ENCODE measurements at regions not wholly inside any gene's neighbourhood (a gene's known extent, or its start where the extent isn't known, plus 50 kb on each side); places are given as distances from the start of the nearest gene placed in this dataset.

GRCh38 chr16:51967646-51968045 is 579.3 kb downstream of the TOX3 start:
- no peak overlapping the region for H3K4me3 ChIP-seq (ENCODE audit: low read depth, low read length)
- TF ChIP-seq, protein P1, sequence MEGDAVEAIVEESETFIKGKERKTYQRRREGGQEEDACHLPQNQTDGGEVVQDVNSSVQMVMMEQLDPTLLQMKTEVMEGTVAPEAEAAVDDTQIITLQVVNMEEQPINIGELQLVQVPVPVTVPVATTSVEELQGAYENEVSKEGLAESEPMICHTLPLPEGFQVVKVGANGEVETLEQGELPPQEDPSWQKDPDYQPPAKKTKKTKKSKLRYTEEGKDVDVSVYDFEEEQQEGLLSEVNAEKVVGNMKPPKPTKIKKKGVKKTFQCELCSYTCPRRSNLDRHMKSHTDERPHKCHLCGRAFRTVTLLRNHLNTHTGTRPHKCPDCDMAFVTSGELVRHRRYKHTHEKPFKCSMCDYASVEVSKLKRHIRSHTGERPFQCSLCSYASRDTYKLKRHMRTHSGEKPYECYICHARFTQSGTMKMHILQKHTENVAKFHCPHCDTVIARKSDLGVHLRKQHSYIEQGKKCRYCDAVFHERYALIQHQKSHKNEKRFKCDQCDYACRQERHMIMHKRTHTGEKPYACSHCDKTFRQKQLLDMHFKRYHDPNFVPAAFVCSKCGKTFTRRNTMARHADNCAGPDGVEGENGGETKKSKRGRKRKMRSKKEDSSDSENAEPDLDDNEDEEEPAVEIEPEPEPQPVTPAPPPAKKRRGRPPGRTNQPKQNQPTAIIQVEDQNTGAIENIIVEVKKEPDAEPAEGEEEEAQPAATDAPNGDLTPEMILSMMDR (IDR thresholded peaks at IDR 0.05; ENCODE audit: insufficient read depth, low read length) = no peak
- DNase-seq (ENCODE audit: low read depth) = no peak

GRCh38 chr16:51960931-51961330 is 586.0 kb downstream of the TOX3 start:
- TF ChIP-seq, protein P1 (IDR thresholded peaks at IDR 0.05; ENCODE audit: insufficient read depth, low read length) = no peak
- no peak overlapping the region for H3K4me3 ChIP-seq (ENCODE audit: low read depth, low read length)
- no peak for DNase-seq (ENCODE audit: low read depth)

- H3K4me3 ChIP-seq (ENCODE audit: low read depth, low read length) = no peak overlapping the region
- DNase-seq (ENCODE audit: low read depth) = no peak
- TF ChIP-seq, protein P1 (IDR thresholded peaks at IDR 0.05; ENCODE audit: insufficient read depth, low read length) = no peak
Observed at GRCh38 chr16:51953286-51953985, 593.5 kb downstream of the TOX3 start.

GRCh38 chr16:51952500-51952899 is 594.4 kb downstream of the TOX3 start:
- DNase-seq (ENCODE audit: low read depth) = no peak
- TF ChIP-seq, protein P1 (IDR thresholded peaks at IDR 0.05; ENCODE audit: insufficient read depth, low read length) = no peak

GRCh38 chr16:51951668-51952298 is 595.2 kb downstream of the TOX3 start:
- no peak overlapping the region for H3K4me3 ChIP-seq (ENCODE audit: low read depth, low read length)
- no peak for DNase-seq (ENCODE audit: low read depth)
- TF ChIP-seq, protein P1 (IDR thresholded peaks at IDR 0.05; ENCODE audit: insufficient read depth, low read length) = no peak

More at GRCh38 chr16:51952500-51952899, 594.4 kb downstream of the TOX3 start:
- H3K4me3 ChIP-seq (ENCODE audit: low read depth, low read length) = no peak overlapping the region

DNA sequence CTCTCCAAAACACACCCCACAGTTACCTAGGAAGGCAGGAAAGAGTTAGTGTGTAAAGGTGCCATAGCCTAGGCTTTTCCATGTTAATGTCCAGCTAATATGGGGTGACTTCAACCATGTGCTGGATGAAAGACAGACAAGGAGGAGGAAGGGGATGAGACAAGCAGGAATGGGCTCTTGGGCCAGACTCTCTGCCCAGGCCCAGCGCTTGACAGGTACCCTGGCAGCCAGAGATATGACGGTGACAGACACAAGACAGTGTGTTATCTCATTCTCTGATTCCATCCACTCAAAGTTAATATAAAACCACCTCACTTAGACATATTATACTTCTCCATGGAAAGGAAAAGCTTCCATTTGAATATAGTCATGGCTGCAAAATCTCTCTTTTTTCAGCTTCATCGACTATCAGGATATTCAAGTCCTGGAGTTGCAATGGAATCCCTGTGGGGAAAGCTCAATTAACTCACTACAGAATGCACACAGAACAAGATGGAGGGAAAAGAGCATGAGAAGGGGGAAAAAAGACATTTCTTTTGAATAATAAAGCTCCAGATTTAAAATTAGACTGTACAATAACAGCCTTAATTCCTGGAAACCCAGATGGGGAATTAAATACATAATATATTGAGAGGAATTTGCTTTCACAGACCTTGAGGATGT is 596.7 kb downstream of the TOX3 start:
- TF ChIP-seq, protein P1 (IDR thresholded peaks at IDR 0.05; ENCODE audit: insufficient read depth, low read length) = no peak
- DNase-seq (ENCODE audit: low read depth) = no peak
- H3K4me3 ChIP-seq (ENCODE audit: low read depth, low read length) = no peak overlapping the region

Measured in fibroblast of the aortic adventitia (primary cell).